Right lobe of liver (tissue), 6 donors: ENCODE measurements at regions not wholly inside any gene's neighbourhood (a gene's known extent, or its start where the extent isn't known, plus 50 kb on each side); places are given as distances from the start of the nearest gene placed in this dataset.

Source experiments
- ATAC-seq, 4 donors: fragments of 200-7000 bp; cut with Tn5 transposase; one replicate each; pipeline ENCODE4 v1.9.1; 2020; ENCODE audit warnings: mild to moderate bottlenecking in 4 of 4, moderate library complexity in 4 of 4
- DNase-seq, 3 donors: peaks; one replicate each; pipeline ENCODE4 v3.0.0-alpha.2; 2020
- H3K27ac ChIP-seq, 3 donors: fragments of 200-600 bp; one replicate each; pipeline ENCODE4 v1.8.0; 2022
- H3K27me3 ChIP-seq, 2 donors: fragments of 200-600 bp; one replicate each; pipeline ENCODE4 v1.8.0; 2022
- H3K36me3 ChIP-seq, 4 donors: fragments of 200-600 bp; sonication (generic) in 1 of 4; one replicate each; pipeline versions ENCODE4 v1.5.1 to v1.8.0; 2017 to 2022; ENCODE audit warnings: control low read depth in 1 of 4
- H3K4me1 ChIP-seq, 4 donors: fragments of 200-600 bp; sonication (generic) in 1 of 4; one replicate each; pipeline versions ENCODE4 v1.5.1 to v1.8.0; 2017 to 2022; ENCODE audit warnings: control low read depth in 1 of 4
- H3K4me3 ChIP-seq, 3 donors: fragments of 200-600 bp; one replicate each; pipeline ENCODE4 v1.8.0; 2022
- H3K9me3 ChIP-seq, 4 donors: fragments of 200-600 bp; sonication (generic) in 1 of 4; one replicate each; pipeline versions ENCODE4 v1.5.1 to v1.8.0; 2017 to 2022; ENCODE audit warnings: control low read depth in 1 of 4
- CTCF ChIP-seq, 4 donors: fragments of 200-600 bp in 3 of 4; fragments of 450-650 bp in 1 of 4; IDR thresholded peaks; one replicate each; pipeline versions ENCODE4 v1.5.1 to v1.8.0; 2016 to 2022; ENCODE audit warnings: antibody characterized with exemption in 4 of 4, mild to moderate bottlenecking in 2 of 4
- POLR2A ChIP-seq: fragments of 450-650 bp; IDR thresholded peaks from one replicate; pipeline ENCODE4 v1.6.1; 2017; ENCODE audit warnings: antibody characterized with exemption, mild to moderate bottlenecking
- WGBS: methylation state at CpG from one replicate; pipeline ENCODE4 v1.1.6; 2018; ENCODE audit warnings: low coverage, low lambda C conversion rate; ENCODE audit not compliant: insufficient coverage; ENCODE audit errors: missing lambda C conversion rate; 5-methylcytosine and 5-hydroxymethylcytosine counted together
- intact Hi-C, 2 donors: fragments of 100-400 bp; cut with DNase I; formaldehyde crosslinking; loops; one replicate each; pipeline versions ENCODE4 v1.11.2 to v1.14.1; 2022
- donor health status: DM: no; HTN: yes; CAD: no.
- donor health status: DM: no; HTN: no; CAD: no.
- donor health status: DM: no; HTN: no; CAD: no.
- donor health status: DM: no; HTN: yes; CAD: no.
- donor health status: DM: no; HTN: yes; CAD: no.

- no peaks in the 10 kb centered on the region for H3K36me3 ChIP-seq
- no peak for ATAC-seq
- WGBS: 46% methylated on average over 4 of the region's 4 CpGs
- H3K4me3 ChIP-seq: no peak overlapping the region
- no peak overlapping the region for H3K27ac ChIP-seq
- intact Hi-C loops: no loop called here
- H3K9me3 ChIP-seq: peaks cover 0 to 3% (median 0%) of the 10 kb centered on the region in 4 donors
- no peak for DNase-seq
- H3K27me3 ChIP-seq: no peaks in the 10 kb centered on the region
- TF ChIP-seq POLR2A: no peak
- TF ChIP-seq CTCF (IDR thresholded peaks at IDR 0.05): no peak
- H3K4me1 ChIP-seq: no peaks in the 10 kb centered on the region
Observed at GRCh38 chr22:48236261-48236660, 1473.8 kb downstream of the TBC1D22A start.

GRCh38 chr22:48235744-48236143 is 1473.3 kb downstream of the TBC1D22A start:
- no peak for TF ChIP-seq CTCF (IDR thresholded peaks at IDR 0.05)
- TF ChIP-seq POLR2A: no peak
- H3K9me3 ChIP-seq: peaks cover 0 to 3% (median 0%) of the 10 kb centered on the region in 4 donors
- H3K36me3 ChIP-seq: no peaks in the 10 kb centered on the region
- H3K27me3 ChIP-seq: no peaks in the 10 kb centered on the region
- no peak overlapping the region for H3K4me3 ChIP-seq
- intact Hi-C loops: no loop called here
- H3K27ac ChIP-seq: no peak overlapping the region
- peak in 1 of 3 donors; percentile 23 for DNase-seq
- WGBS: 82% methylated on average over 6 of the region's 9 CpGs
- ATAC-seq: no peak
- H3K4me1 ChIP-seq: no peaks in the 10 kb centered on the region

- DNase-seq: peak in 2 of 3 donors; percentile 3 to 18
- Histone ChIP-seq H3K9me3 (peaks cover 0 to 3% (median 0%) of the 10 kb centered on the region in 4 donors), H3K4me1 (no peaks in the 10 kb centered on the region), H3K27me3 (no peaks in the 10 kb centered on the region), H3K27ac (no peak overlapping the region), H3K36me3 (no peaks in the 10 kb centered on the region), H3K4me3 (no peak overlapping the region)
- ATAC-seq: no peak
- intact Hi-C loops: no loop called here
- WGBS: 69% methylated on average over 6 of the region's 8 CpGs
- TF ChIP-seq POLR2A (no peak), CTCF (IDR thresholded peaks at IDR 0.05) (no peak)
Observed at GRCh38 chr22:48234011-48234410, 1471.6 kb downstream of the TBC1D22A start.

- Histone ChIP-seq H3K4me3 (no peak overlapping the region), H3K4me1 (no peaks in the 10 kb centered on the region), H3K27me3 (no peaks in the 10 kb centered on the region), H3K9me3 (peaks cover 0 to 3% (median 0%) of the 10 kb centered on the region in 4 donors), H3K36me3 (no peaks in the 10 kb centered on the region), H3K27ac (no peak overlapping the region)
- 67% methylated on average over 1 of the region's 1 CpG for WGBS
- intact Hi-C loops: no loop called here
- no peak for TF ChIP-seq CTCF (IDR thresholded peaks at IDR 0.05)
- TF ChIP-seq POLR2A: no peak
- ATAC-seq (no peak), DNase-seq (no peak)
Observed at GRCh38 chr22:48233586-48233985, 1471.1 kb downstream of the TBC1D22A start.

- TF ChIP-seq CTCF (IDR thresholded peaks at IDR 0.05) (no peak), POLR2A (no peak)
- Histone ChIP-seq H3K4me1 (no peaks in the 10 kb centered on the region), H3K27ac (no peak overlapping the region), H3K27me3 (no peaks in the 10 kb centered on the region), H3K4me3 (no peak overlapping the region), H3K36me3 (no peaks in the 10 kb centered on the region), H3K9me3 (peaks cover 0 to 3% (median 0%) of the 10 kb centered on the region in 4 donors)
- WGBS: no CpG with 5 or more reads among the region's 5 CpGs
- ATAC-seq: no peak
- intact Hi-C loops: no loop called here
- DNase-seq: peak in 1 of 3 donors; percentile 9
Observed at GRCh38 chr22:48228468-48228867, 1466.0 kb downstream of the TBC1D22A start.
